Neural progenitor cell (in vitro differentiated cells): ENCODE measurements at regions not wholly inside any gene's neighbourhood (a gene's known extent, or its start where the extent isn't known, plus 50 kb on each side); places are given as distances from the start of the nearest gene placed in this dataset.
A peak's percentile ranks its signal among the peaks of the same experiment; 100 is the strongest.

Source experiments
- DNase-seq: peaks from one replicate; pipeline ENCODE4 v3.0.0-alpha.2; 2016; ENCODE audit warnings: low spot score
- H2AFZ ChIP-seq: fragments of 200-600 bp; sonication (generic); replicated peaks from 2 replicates; pipeline ENCODE4 v1.6.1; 2016; ENCODE audit warnings: antibody characterized with exemption
- H3F3A ChIP-seq: fragments of 200-600 bp; sonication (generic); 2 replicates; pipeline ENCODE4 v1.6.1; 2016; ENCODE audit warnings: antibody characterized with exemption, low read depth
- H3K27ac ChIP-seq: fragments of 200-600 bp; sonication (generic); 2 replicates; pipeline ENCODE4 v1.5.1; 2016; ENCODE audit warnings: mild to moderate bottlenecking
- H3K27me3 ChIP-seq: fragments of 200-600 bp; sonication (generic); 2 replicates; pipeline ENCODE4 v1.6.1; 2016; ENCODE audit warnings: mild to moderate bottlenecking, moderate library complexity
- H3K36me3 ChIP-seq: fragments of 200-600 bp; sonication (generic); 2 replicates; pipeline ENCODE4 v1.5.1; 2016
- H3K4me1 ChIP-seq: fragments of 200-600 bp; sonication (generic); 2 replicates; pipeline ENCODE4 v1.6.1; 2016; ENCODE audit warnings: mixed run types
- H3K4me2 ChIP-seq: fragments of 200-600 bp; sonication (generic); 2 replicates; pipeline ENCODE4 v1.6.1; 2016
- H3K4me3 ChIP-seq: fragments of 200-600 bp; sonication (generic); 2 replicates; pipeline ENCODE4 v1.5.1; 2016
- H3K79me2 ChIP-seq: fragments of 200-600 bp; sonication (generic); 2 replicates; pipeline ENCODE4 v1.6.1; 2016; ENCODE audit warnings: low read depth
- H3K9ac ChIP-seq: fragments of 200-600 bp; sonication (generic); 2 replicates; pipeline ENCODE4 v1.6.1; 2016
- H3K9me3 ChIP-seq: fragments of 200-600 bp; sonication (generic); 2 replicates; pipeline ENCODE4 v1.5.1; 2016; ENCODE audit warnings: low read depth
- H4K20me1 ChIP-seq: fragments of 200-600 bp; sonication (generic); 2 replicates; pipeline ENCODE4 v1.6.1; 2016; ENCODE audit warnings: low read depth
- H3K27ac Mint-ChIP-seq: 3 replicates; pipeline ENCODE4 v1.8.0; 2021; ENCODE audit warnings: mixed read lengths
- H3K27me3 Mint-ChIP-seq: 2 replicates; pipeline ENCODE4 v1.8.0; 2022; ENCODE audit warnings: low read depth, mild to moderate bottlenecking, inconsistent platforms, moderate library complexity, mixed read lengths; ENCODE audit not compliant: insufficient read depth
- H3K36me3 Mint-ChIP-seq: 3 replicates; pipeline ENCODE4 v1.8.0; 2021; ENCODE audit warnings: mixed read lengths
- H3K4me1 Mint-ChIP-seq: 3 replicates; pipeline ENCODE4 v1.8.0; 2021; ENCODE audit warnings: mixed read lengths
- H3K4me3 Mint-ChIP-seq: 3 replicates; pipeline ENCODE4 v1.8.0; 2021; ENCODE audit warnings: mild to moderate bottlenecking, moderate library complexity, mixed read lengths
- H3K9me3 Mint-ChIP-seq: 3 replicates; pipeline ENCODE4 v1.8.0; 2020; ENCODE audit warnings: mixed read lengths
- CTCF ChIP-seq: fragments of 200-600 bp; sonication (generic); IDR thresholded peaks from 2 replicates; pipeline ENCODE4 v1.5.1; 2017; ENCODE audit warnings: antibody characterized with exemption, mild to moderate bottlenecking
- EZH2 ChIP-seq: fragments of 200-600 bp; sonication (generic); IDR thresholded peaks from 2 replicates; pipeline ENCODE4 v1.6.1; 2017; ENCODE audit warnings: antibody characterized with exemption, mild to moderate bottlenecking, moderate library complexity
- EZH2phosphoT487 ChIP-seq: fragments of 200-600 bp; sonication (generic); IDR thresholded peaks from 2 replicates; pipeline ENCODE4 v1.6.1; 2017; ENCODE audit warnings: antibody characterized with exemption

GRCh38 chr6:26272171-26272637 is 92.8 kb upstream of the BTN3A2 start:
- Histone ChIP-seq H3K9ac (peak overlapping the region; percentile 33), H3F3A (peaks cover 68% of the 10 kb centered on the region), H3K36me3 (no peaks in the 10 kb centered on the region), H3K27ac (peak overlapping the region; percentile 42), H3K79me2 (peaks cover 44% of the 10 kb centered on the region), H3K9me3 (no peaks in the 10 kb centered on the region), H3K27me3 (no peaks in the 10 kb centered on the region), H3K4me3 (peak overlapping the region; percentile 70), H2AFZ (no peak overlapping the region), H4K20me1 (peaks cover 16% of the 10 kb centered on the region), H3K4me1 (peaks cover 34% of the 10 kb centered on the region), H3K4me2 (peak overlapping the region; percentile 82)
- H3K36me3 Mint-ChIP-seq: no peaks in the 10 kb centered on the region
- DNase-seq: peak; percentile 74
- no peaks in the 10 kb centered on the region for H3K9me3 Mint-ChIP-seq
- no peak overlapping the region for H3K4me3 Mint-ChIP-seq
- peaks cover 30% of the 10 kb centered on the region for H3K4me1 Mint-ChIP-seq
- TF ChIP-seq EZH2phosphoT487 (no peak), EZH2 (no peak)
- H3K27me3 Mint-ChIP-seq: peaks cover 11% of the 10 kb centered on the region
- peak overlapping the region; percentile 98 for H3K27ac Mint-ChIP-seq

- Histone ChIP-seq H2AFZ (no peak overlapping the region), H3K27ac (peak overlapping the region; percentile 55), H3K4me3 (peak overlapping the region; percentile 70), H3K27me3 (no peaks in the 10 kb centered on the region), H3K79me2 (peaks cover 34% of the 10 kb centered on the region), H3K36me3 (no peaks in the 10 kb centered on the region), H3K9me3 (no peaks in the 10 kb centered on the region), H3K4me1 (peaks cover 31% of the 10 kb centered on the region), H3K9ac (peak overlapping the region; percentile 8), H4K20me1 (peaks cover 16% of the 10 kb centered on the region), H3K4me2 (peak overlapping the region; percentile 82), H3F3A (peaks cover 64% of the 10 kb centered on the region)
- no peak overlapping the region for H3K27ac Mint-ChIP-seq
- no peak overlapping the region for H3K4me3 Mint-ChIP-seq
- DNase-seq: no peak
- TF ChIP-seq CTCF (no peak), EZH2 (no peak), EZH2phosphoT487 (no peak)
- H3K36me3 Mint-ChIP-seq: no peaks in the 10 kb centered on the region
- H3K4me1 Mint-ChIP-seq: peaks cover 27% of the 10 kb centered on the region
- H3K9me3 Mint-ChIP-seq: no peaks in the 10 kb centered on the region
- peaks cover 11% of the 10 kb centered on the region for H3K27me3 Mint-ChIP-seq
Observed at GRCh38 chr6:26273673-26274588, 91.1 kb upstream of the BTN3A2 start.

GRCh38 chr6:26275663-26276062 is 89.3 kb upstream of the BTN3A2 start:
- H3K4me3 Mint-ChIP-seq: no peak overlapping the region

More at GRCh38 chr6:26275663-26276062, 89.3 kb upstream of the BTN3A2 start:
- no peak overlapping the region for H3K4me3 ChIP-seq
- peaks cover 26% of the 10 kb centered on the region for H3K4me1 ChIP-seq
- Mint-ChIP-seq H3K4me1 (peaks cover 12% of the 10 kb centered on the region), H3K27ac (peak overlapping the region; percentile 78), H3K27me3 (peaks cover 13% of the 10 kb centered on the region), H3K9me3 (no peaks in the 10 kb centered on the region), H3K36me3 (no peaks in the 10 kb centered on the region)
- TF ChIP-seq EZH2 (no peak), CTCF (no peak), EZH2phosphoT487 (no peak)
- no peak for DNase-seq
- H3K9ac ChIP-seq: no peak overlapping the region
- H3F3A ChIP-seq: peaks cover 47% of the 10 kb centered on the region
- peaks cover 16% of the 10 kb centered on the region for H3K79me2 ChIP-seq
- peak overlapping the region; percentile 82 for H3K4me2 ChIP-seq
- peaks cover 5% of the 10 kb centered on the region for H4K20me1 ChIP-seq
- no peaks in the 10 kb centered on the region for H3K36me3 ChIP-seq
- H3K27ac ChIP-seq: peak overlapping the region; percentile 14
- H3K9me3 ChIP-seq: no peaks in the 10 kb centered on the region
- no peaks in the 10 kb centered on the region for H3K27me3 ChIP-seq
- no peak overlapping the region for H2AFZ ChIP-seq
